ENCODE measurements at regions not wholly inside any gene's neighbourhood (a gene's known extent, or its start where the extent isn't known, plus 50 kb on each side); places are given as distances from the start of the nearest gene placed in this dataset.
"Not testable (repeated sequence)": the region's sequence is repeated elsewhere in the genome, so short reads cannot be mapped to it uniquely, and the experiment has no call there.

DNA sequence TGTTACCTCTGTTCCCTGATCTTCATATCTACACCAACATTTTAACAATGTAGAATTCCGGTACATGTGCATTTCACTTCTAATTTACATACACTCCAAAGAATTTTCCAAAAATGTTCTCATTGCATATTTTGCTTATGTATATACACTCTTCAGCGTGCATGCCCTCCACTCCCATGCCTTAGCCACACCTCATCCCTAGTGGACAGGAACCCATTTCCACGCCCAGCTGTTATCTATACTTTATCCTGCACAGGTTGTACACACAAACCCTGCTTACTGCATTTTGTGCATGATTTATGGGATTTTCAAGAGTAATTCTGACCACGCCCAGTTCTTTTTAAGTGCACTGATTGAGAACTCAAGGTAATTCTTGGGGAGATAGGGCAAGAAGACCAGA lies 102.4 kb downstream of the TFAP2C start:
- Histone ChIP-seq H4K20me1 (ENCODE audit: insufficient read depth, low read depth, low read length) (no peaks in the 10 kb centered on the region), H3K27ac (ENCODE audit: low read length) (no peak overlapping the region)

DNA sequence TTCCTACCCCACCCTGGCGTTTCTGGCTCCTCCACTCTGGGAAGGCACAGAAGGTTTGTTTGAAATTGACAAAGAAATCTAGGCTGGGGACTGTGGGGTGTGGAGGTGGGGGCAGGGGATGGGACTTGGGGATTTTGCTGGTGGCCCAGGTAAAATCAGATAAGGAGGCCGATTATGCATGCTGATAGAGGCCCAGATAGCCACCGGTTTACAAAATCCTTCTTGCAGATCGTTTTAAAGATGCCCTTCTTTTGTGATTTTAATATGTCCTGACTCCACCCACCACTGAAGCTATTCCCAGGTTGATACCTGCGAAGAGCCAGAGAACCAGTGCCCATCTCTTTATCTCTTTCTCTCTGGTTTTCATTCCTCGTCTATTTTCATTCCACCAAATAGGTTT lies 104.9 kb downstream of the TFAP2C start:
- H3K27me3 ChIP-seq (ENCODE audit: low read length) = peaks cover 2% of the 10 kb centered on the region; the same call in 1 of the 2 replicates

More for the DNA sequence above, 102.4 kb downstream of the TFAP2C start:
- no peak overlapping the region for H2AFZ ChIP-seq (ENCODE audit: low read length)
- no peaks in the 10 kb centered on the region for H3K9me2 ChIP-seq (replicated peaks; ENCODE audit: insufficient read depth, low read length)
- no peak overlapping the region for H3K4me3 ChIP-seq (ENCODE audit: low read length)
- H3K9ac ChIP-seq (ENCODE audit: low read length) = no peak overlapping the region
- H3K9me3 ChIP-seq (ENCODE audit: low read length) = no peaks in the 10 kb centered on the region
- H3K79me2 ChIP-seq (ENCODE audit: low read length) = no peaks in the 10 kb centered on the region
- H3K4me1 ChIP-seq (ENCODE audit: low read length) = no peaks in the 10 kb centered on the region
- peaks cover 2% of the 10 kb centered on the region; the same call in 1 of the 2 replicates for H3K27me3 ChIP-seq (ENCODE audit: low read length)
- H3K36me3 ChIP-seq (ENCODE audit: insufficient read depth, low read length) = no peaks in the 10 kb centered on the region
- H3K4me2 ChIP-seq (ENCODE audit: low read depth, low read length, poor library complexity, severe bottlenecking) = no peak overlapping the region
- no peak for DNase-seq

DNA sequence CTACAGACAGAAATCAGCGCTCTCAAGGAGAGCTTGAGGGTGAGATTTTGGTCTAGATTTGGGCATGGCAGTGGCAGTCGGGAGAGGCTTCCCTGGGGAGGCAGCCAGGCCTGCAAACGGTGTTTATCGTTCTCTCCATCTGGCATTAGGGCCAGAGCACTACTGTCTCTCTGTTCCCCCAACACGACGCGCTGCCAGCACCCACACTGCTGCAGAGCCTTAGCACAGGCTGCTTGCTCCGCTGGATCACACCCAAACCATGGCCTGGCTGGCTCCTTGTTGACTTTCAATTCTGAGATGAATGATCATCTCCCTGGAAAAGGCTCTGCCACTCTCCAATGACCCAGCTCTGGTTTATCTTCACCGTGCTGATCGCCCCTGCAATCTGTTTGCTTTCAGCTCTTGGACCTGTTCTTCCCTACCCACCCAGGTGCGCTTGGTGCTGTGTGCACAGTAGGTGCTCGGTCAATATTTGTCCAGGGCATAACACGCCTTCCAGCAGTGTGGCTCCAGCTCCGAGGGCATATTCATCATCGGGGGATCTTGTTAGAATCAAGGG lies 106.1 kb downstream of the TFAP2C start:
- no peaks in the 10 kb centered on the region for H3K27me3 ChIP-seq (ENCODE audit: low read length)
- no peak overlapping the region for H2AFZ ChIP-seq (ENCODE audit: low read length)
- no peak for DNase-seq
- H3K4me3 ChIP-seq (ENCODE audit: low read length) = no peak overlapping the region
- H3K4me1 ChIP-seq (ENCODE audit: low read length) = no peaks in the 10 kb centered on the region
- no peaks in the 10 kb centered on the region for H3K9me2 ChIP-seq (replicated peaks; ENCODE audit: insufficient read depth, low read length)
- no peak overlapping the region for H3K9ac ChIP-seq (ENCODE audit: low read length)
- no peaks in the 10 kb centered on the region for H3K79me2 ChIP-seq (ENCODE audit: low read length)
- H3K27ac ChIP-seq (ENCODE audit: low read length) = no peak overlapping the region
- no peaks in the 10 kb centered on the region for H3K36me3 ChIP-seq (ENCODE audit: insufficient read depth, low read length)
- no peak overlapping the region for H3K4me2 ChIP-seq (ENCODE audit: low read depth, low read length, poor library complexity, severe bottlenecking)
- no peaks in the 10 kb centered on the region for H3K9me3 ChIP-seq (ENCODE audit: low read length)
- no peaks in the 10 kb centered on the region for H4K20me1 ChIP-seq (ENCODE audit: insufficient read depth, low read depth, low read length)

More for the DNA sequence above, 104.9 kb downstream of the TFAP2C start:
- H3K9me2 ChIP-seq (replicated peaks; ENCODE audit: insufficient read depth, low read length) = no peaks in the 10 kb centered on the region
- no peak overlapping the region for H3K4me2 ChIP-seq (ENCODE audit: low read depth, low read length, poor library complexity, severe bottlenecking)
- H3K9me3 ChIP-seq (ENCODE audit: low read length) = no peaks in the 10 kb centered on the region
- H3K36me3 ChIP-seq (ENCODE audit: insufficient read depth, low read length) = no peaks in the 10 kb centered on the region
- no peaks in the 10 kb centered on the region for H3K79me2 ChIP-seq (ENCODE audit: low read length)
- DNase-seq = no peak
- no peaks in the 10 kb centered on the region for H4K20me1 ChIP-seq (ENCODE audit: insufficient read depth, low read depth, low read length)
- no peak overlapping the region for H2AFZ ChIP-seq (ENCODE audit: low read length)
- no peak overlapping the region for H3K27ac ChIP-seq (ENCODE audit: low read length)
- H3K9ac ChIP-seq (ENCODE audit: low read length) = no peak overlapping the region
- H3K4me1 ChIP-seq (ENCODE audit: low read length) = no peaks in the 10 kb centered on the region
- no peak overlapping the region for H3K4me3 ChIP-seq (ENCODE audit: low read length)

DNA sequence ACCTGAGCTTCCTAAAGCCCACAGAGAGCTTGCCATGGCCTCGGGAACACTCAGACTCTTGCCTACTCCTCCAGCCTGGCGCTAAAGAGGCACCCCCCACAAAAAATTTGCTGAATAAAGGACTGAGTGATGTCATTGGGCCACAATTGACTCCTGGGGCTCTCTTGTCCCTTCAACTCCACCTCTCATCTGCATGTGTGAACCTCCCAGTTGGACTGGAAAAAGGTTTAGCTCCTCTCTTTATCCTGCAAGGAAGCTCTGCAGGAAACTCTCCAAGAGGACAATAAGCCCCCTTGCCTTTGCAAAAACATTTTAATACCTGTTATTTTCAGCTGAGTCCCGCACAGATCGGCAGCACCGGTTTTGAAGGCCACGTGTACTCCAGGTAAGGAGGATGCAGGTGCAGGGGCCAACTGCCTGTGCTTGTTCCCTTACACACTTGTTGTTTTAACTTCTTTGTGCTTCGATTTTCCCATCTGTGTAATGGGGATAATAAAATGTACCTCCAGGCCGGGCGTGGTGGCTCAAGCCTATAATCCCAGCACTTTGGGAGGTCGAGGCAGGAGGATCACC lies 107.3 kb downstream of the TFAP2C start:
- H3K4me3 ChIP-seq (ENCODE audit: low read length) = no peak overlapping the region
- H3K4me2 ChIP-seq (ENCODE audit: low read depth, low read length, poor library complexity, severe bottlenecking) = no peak overlapping the region
- no peaks in the 10 kb centered on the region for H3K79me2 ChIP-seq (ENCODE audit: low read length)
- no peak overlapping the region for H3K27ac ChIP-seq (ENCODE audit: low read length)
- H2AFZ ChIP-seq (ENCODE audit: low read length) = no peak overlapping the region
- no peaks in the 10 kb centered on the region for H3K36me3 ChIP-seq (ENCODE audit: insufficient read depth, low read length)
- H3K27me3 ChIP-seq (ENCODE audit: low read length) = no peaks in the 10 kb centered on the region
- no peaks in the 10 kb centered on the region for H3K9me2 ChIP-seq (replicated peaks; ENCODE audit: insufficient read depth, low read length)
- no peak overlapping the region for H3K9ac ChIP-seq (ENCODE audit: low read length)
- H3K9me3 ChIP-seq (ENCODE audit: low read length) = no peaks in the 10 kb centered on the region
- no peaks in the 10 kb centered on the region for H3K4me1 ChIP-seq (ENCODE audit: low read length)
- DNase-seq = no peak
- H4K20me1 ChIP-seq (ENCODE audit: insufficient read depth, low read depth, low read length) = no peaks in the 10 kb centered on the region

DNA sequence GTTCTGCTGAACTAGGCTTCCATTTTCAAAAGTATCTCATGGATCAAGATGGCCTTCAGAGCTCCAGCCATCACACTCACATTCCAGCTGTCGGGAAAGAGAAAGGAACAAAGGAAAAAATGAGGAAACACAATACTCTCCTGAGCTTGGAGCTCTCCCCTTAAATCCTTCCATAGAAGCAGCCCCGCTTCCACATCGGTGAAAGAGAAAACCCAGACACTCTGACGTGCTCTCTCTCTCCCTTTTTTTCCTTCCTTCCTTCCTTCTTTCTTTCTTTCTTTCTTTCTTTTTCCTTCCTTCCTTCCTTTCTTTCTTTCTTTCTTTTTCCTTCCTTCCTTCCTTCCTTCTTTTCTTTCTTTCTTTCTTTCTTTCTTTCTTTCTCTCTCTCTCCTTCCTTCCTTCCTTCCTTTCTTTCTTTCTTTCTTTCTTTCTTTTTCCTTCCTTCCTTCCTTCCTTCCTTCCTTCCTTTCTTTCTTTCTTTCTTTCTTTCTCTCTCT lies 115.3 kb downstream of the TFAP2C start:
- not testable (repeated sequence) for H3K9me2 ChIP-seq (replicated peaks; ENCODE audit: insufficient read depth, low read length); H3K9ac ChIP-seq (ENCODE audit: low read length); DNase-seq; H3K9me3 ChIP-seq (ENCODE audit: low read length); H3K4me2 ChIP-seq (ENCODE audit: low read depth, low read length, poor library complexity, severe bottlenecking); H3K27me3 ChIP-seq (ENCODE audit: low read length); H2AFZ ChIP-seq (ENCODE audit: low read length); H3K27ac ChIP-seq (ENCODE audit: low read length); H3K4me1 ChIP-seq (ENCODE audit: low read length); H4K20me1 ChIP-seq (ENCODE audit: insufficient read depth, low read depth, low read length); H3K79me2 ChIP-seq (ENCODE audit: low read length); H3K4me3 ChIP-seq (ENCODE audit: low read length); H3K36me3 ChIP-seq (ENCODE audit: insufficient read depth, low read length)

DNA sequence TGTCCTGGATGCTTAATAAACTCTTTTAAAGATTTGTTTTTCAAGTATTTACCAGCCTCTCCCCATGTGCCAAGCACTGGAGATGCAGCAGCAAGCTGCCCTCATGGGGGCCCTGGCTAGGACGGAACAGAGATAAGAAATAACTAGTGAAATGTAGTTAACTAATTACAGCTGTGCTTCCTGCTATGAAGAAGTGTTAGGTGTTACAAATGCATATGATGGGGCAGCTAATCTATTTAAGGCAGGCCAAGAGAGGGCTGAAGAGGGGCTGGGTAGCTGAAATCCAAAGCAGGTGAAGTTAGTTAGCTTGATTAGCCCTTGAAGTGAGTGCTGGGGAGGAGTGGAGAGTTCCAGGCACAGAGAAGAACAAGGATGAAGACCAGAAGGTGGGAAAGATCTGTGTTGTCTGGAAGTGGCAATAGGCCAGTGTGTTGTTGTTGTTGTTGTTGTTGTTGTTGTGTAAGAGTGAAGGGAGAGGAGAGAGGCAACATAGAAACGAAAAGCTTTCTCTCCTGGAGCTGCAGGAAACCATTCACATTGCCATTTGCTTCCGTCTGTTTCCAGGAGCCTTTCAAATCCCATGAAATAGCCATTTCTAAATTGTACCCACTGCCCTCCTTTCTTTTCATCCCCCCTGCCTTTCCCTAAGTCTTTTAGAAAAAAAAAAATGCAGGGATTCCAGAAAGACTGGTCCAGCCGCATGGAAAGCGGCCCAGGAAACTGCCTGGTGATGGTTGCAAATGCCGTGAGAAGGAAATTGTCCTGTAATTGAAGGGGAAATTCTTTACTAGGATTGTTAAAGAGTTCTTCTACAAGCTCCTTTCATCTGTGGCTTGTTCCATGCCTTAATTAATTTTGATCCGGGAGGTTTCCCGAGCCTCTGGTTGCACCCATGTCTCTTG lies 119.6 kb downstream of the TFAP2C start:
- no peaks in the 10 kb centered on the region for H3K9me3 ChIP-seq (ENCODE audit: low read length)
- no peak overlapping the region for H3K27ac ChIP-seq (ENCODE audit: low read length)
- H4K20me1 ChIP-seq (ENCODE audit: insufficient read depth, low read depth, low read length) = no peaks in the 10 kb centered on the region
- no peak overlapping the region for H2AFZ ChIP-seq (ENCODE audit: low read length)
- H3K9me2 ChIP-seq (replicated peaks; ENCODE audit: insufficient read depth, low read length) = no peaks in the 10 kb centered on the region
- H3K9ac ChIP-seq (ENCODE audit: low read length) = no peak overlapping the region
- no peaks in the 10 kb centered on the region for H3K27me3 ChIP-seq (ENCODE audit: low read length)
- H3K36me3 ChIP-seq (ENCODE audit: insufficient read depth, low read length) = no peaks in the 10 kb centered on the region
- no peak overlapping the region for H3K4me2 ChIP-seq (ENCODE audit: low read depth, low read length, poor library complexity, severe bottlenecking)
- no peaks in the 10 kb centered on the region for H3K79me2 ChIP-seq (ENCODE audit: low read length)
- no peak overlapping the region for H3K4me3 ChIP-seq (ENCODE audit: low read length)
- peaks cover 3% of the 10 kb centered on the region; the same call in 1 of the 2 replicates for H3K4me1 ChIP-seq (ENCODE audit: low read length)
- DNase-seq = no peak

DNA sequence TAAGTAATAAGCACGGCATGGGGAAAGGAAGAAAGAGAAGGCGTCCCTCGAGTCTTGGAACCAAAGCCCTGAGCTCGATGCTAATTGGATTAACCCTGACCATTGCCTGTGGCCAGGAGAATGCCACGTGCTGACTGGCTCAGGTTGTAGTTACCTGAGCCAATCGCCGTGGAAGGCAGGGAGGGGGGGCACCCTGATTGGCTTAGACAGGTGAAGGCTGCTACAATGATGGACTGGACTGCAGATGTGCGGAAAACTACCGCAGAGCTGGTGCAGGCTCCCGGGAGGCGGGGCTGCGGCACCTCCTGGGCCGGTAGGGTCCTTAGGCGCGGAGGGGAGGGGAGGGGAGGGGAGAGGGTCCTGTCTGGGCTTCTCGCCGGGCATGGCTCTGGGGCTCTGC lies 121.3 kb downstream of the TFAP2C start:
- Histone ChIP-seq H3K4me2 (ENCODE audit: low read depth, low read length, poor library complexity, severe bottlenecking) (no peak overlapping the region), H3K9me3 (ENCODE audit: low read length) (no peaks in the 10 kb centered on the region), H3K9me2 (replicated peaks; ENCODE audit: insufficient read depth, low read length) (no peaks in the 10 kb centered on the region), H3K4me1 (ENCODE audit: low read length) (peaks cover 3% of the 10 kb centered on the region; the same call in 1 of the 2 replicates), H4K20me1 (ENCODE audit: insufficient read depth, low read depth, low read length) (no peaks in the 10 kb centered on the region), H3K79me2 (ENCODE audit: low read length) (no peaks in the 10 kb centered on the region), H3K27me3 (ENCODE audit: low read length) (no peaks in the 10 kb centered on the region), H3K27ac (ENCODE audit: low read length) (no peak overlapping the region), H3K36me3 (ENCODE audit: insufficient read depth, low read length) (no peaks in the 10 kb centered on the region), H3K4me3 (ENCODE audit: low read length) (no peak overlapping the region), H2AFZ (ENCODE audit: low read length) (no peak overlapping the region), H3K9ac (ENCODE audit: low read length) (no peak overlapping the region)
- no peak for DNase-seq

DNA sequence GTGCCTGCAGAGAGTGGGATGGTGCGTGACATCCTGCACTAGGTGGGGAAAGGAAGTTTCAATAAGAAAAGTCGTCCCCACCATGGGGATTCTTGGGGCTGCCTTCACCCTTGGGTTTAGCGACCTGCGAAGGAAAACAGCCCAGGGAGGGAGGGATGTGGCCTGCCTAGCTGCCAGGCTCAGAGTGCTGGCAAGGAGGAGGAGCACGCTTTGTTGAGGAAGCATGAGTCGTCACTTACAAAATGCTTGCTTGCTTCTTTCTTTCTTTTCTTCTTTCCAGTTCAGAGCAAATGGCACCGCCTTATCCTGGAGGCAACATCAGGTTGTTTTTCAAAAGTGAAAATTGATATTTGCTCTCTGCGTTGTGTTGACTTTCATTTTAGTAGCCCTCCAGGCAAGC lies 123.2 kb downstream of the TFAP2C start:
- Histone ChIP-seq H3K79me2 (ENCODE audit: low read length) (no peaks in the 10 kb centered on the region), H4K20me1 (ENCODE audit: insufficient read depth, low read depth, low read length) (no peaks in the 10 kb centered on the region), H3K9me3 (ENCODE audit: low read length) (no peaks in the 10 kb centered on the region), H3K36me3 (ENCODE audit: insufficient read depth, low read length) (no peaks in the 10 kb centered on the region), H3K27ac (ENCODE audit: low read length) (no peak overlapping the region), H2AFZ (ENCODE audit: low read length) (no peak overlapping the region), H3K9me2 (replicated peaks; ENCODE audit: insufficient read depth, low read length) (no peaks in the 10 kb centered on the region), H3K4me1 (ENCODE audit: low read length) (no peaks in the 10 kb centered on the region), H3K4me3 (ENCODE audit: low read length) (no peak overlapping the region), H3K4me2 (ENCODE audit: low read depth, low read length, poor library complexity, severe bottlenecking) (no peak overlapping the region), H3K27me3 (ENCODE audit: low read length) (no peaks in the 10 kb centered on the region), H3K9ac (ENCODE audit: low read length) (no peak overlapping the region)
- no peak for DNase-seq

Data from Karpas-422 (cell line).